Occipital lobe (tissue), 1 donor: ENCODE measurements at regions not wholly inside any gene's neighbourhood (a gene's known extent, or its start where the extent isn't known, plus 50 kb on each side); places are given as distances from the start of the nearest gene placed in this dataset.

Source experiments
- DNase-seq: peaks from one replicate; lab custom pipeline; 2025; lab: John Stamatoyannopoulos, UW

DNA sequence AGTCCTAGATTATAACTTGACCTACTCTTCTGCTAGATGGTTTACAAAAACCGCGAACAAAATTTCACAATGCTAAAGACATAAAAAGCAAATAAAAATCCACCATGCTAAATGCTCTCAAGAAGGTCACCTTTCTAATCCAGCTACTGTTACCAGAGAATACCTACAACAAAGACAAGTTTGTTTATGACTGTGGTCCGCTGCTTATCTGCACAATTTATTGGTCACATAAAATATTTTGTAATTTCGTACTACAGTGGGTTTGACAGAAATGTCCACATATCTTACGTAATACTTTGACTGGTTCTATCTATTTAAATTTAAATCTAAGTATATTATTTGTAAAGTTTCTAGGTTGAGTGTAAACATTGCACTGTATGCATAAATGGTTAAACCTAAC, 257.6 kb upstream of the ZNF608 start:
- DNase-seq: no peak

DNA sequence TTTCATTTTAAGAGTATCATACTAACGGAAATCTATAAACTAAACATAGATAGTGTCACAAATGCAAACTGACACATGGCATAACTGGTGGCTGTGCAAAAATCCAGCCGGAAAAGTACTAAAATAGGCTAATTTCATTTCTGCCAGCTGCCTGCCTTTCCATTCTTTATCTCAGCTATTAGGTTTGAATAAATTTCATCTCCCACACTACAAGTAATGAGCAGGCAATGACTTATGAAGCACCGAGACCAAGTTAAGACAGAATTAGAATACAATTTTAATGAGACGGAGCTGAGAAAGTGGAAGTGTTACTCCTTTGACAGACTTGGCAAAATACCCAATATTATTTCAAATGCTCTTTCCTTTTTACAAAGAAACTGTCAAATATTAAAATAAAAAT, 258.8 kb upstream of the ZNF608 start:
- no peak for DNase-seq

DNA sequence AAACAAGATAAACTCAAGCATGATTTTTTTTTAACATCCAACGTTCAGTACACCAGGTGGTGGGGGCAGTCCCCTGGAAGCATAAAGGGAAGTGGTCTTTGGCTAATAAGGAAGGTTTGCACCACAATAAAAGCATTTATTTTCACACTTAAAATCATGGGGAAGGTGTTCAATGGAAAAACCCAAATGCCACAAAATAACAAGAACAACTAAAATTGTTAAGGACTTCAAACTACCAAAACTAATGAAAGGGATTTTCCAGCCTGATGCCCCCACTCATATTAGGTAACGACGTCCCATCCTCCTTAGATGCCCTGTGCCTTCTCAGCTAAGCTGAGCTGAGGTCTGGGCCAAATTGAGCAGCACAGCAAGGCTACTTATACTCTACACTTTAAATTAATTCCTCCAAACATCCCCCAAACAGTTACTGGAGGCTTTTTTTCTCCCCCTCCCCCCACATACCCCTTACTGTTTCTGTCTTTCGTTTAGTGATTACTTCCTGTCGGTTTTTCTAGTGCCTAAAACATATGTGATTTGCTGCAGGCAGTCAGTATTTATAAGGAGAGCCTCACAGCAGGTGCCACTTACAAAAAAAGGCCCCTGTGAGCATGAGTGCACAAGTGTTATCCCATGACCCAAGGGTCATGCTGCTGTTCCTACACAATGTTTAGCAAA, 259.7 kb upstream of the ZNF608 start:
- no peak for DNase-seq

DNA sequence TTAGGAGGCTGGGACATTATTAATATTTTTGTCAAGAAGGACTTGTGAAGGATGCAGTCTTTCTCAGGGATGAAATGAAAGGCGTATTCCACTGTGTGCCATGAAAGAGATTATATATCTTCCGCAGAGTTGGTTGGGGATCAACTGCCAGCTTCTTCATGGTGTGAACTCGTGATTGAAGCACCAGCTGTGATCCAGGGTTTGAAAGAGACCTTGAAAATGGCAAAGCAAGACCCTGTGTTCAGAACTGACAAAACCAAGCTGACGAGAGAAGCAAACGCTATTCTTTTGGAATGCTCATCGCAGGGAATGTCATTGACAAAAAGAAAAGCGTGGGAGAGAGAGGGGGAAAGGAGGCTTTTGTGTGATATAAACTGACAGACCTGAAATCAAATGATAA, 263.9 kb upstream of the ZNF608 start:
- no peak for DNase-seq

DNA sequence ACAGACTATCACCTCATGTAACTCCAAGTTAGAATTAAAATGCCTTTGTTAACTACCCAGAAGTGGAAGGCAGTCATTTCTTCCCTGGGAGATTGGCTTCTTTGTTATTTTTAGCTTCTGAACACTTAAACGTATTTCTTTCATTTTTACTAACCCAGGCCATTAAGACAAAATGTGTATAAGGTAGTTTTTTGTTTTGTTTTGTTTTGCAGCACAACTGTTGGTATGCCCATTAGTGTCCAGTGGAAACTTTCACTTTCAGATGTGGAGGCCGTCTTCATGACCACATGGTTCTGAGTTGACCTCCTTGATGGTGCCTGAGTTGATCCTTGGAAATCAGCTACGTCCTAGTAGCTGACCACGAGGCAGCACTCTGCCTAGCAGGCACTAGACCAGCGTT, 264.6 kb upstream of the ZNF608 start:
- no peak for DNase-seq

DNA sequence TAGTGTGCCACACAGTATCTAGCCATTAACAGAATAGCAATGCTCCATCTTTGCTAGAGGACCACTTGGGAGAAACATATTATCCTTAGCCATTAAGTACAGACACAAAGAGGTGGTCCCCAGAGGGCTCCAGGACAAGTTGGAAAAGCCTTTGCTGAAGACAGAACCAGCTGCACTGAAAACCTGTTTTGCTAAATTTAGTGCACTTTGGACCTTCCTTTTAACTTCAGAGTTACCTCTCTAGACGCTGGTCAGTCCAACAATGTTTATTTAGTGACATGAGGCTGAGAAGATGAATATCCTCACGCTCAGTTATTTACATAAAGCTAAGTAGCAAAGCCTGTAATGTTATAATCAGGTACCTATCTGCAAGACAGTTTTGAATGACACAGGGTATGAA, 265.0 kb upstream of the ZNF608 start:
- DNase-seq: no peak

DNA sequence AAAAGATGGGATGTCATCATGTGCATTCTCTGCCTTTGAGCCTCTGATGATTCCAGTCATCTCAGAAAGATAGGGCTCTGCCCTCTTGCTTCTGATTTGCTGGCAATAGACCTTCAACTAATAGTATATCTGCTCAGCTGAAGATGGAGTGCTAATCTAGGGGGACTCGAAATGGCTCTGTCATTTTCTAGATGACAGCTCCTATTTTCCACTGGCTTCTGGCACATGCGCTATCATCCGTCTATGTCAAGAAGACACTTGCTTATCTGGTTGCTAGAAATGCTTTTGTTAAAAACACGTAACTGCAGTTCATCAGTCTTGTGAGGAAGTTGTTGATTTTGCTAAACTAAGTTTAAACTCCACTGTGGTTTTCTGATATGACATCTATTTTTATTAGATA, 265.5 kb upstream of the ZNF608 start:
- no peak for DNase-seq

DNA sequence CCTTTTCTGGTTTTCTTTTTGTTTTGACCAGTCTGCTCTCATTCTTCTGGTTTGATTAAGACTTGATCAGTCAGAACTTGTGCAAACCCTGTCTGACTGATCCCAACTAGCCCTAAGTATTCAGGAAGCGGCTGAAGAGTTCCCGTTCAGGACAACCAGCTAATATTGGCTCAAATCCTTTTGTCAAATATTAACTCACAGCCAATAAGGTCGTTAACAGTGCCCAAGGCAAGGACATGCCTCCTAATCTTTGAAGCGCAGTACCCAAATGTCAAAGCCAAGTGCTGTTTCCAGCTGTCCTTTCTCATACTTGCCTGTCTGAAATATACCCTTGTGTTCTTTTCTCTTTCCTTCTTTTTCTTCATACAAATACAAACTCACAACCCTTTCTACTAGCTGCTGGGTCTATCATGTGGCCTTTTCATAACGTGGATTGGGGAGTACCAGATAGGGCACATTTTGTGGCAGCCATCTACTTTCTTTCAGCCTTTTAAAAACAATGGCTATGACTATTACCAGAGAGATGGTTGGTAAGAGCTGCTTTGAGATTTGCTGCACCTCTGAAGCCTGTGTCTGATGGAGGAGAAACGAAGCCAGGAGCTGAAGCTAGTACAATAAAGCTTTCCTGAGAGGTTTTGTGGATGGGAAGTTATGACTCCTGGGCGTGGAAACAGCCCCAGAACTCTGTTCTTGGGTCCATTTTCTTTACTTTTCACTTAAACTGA, 266.4 kb upstream of the ZNF608 start:
- no peak for DNase-seq

DNA sequence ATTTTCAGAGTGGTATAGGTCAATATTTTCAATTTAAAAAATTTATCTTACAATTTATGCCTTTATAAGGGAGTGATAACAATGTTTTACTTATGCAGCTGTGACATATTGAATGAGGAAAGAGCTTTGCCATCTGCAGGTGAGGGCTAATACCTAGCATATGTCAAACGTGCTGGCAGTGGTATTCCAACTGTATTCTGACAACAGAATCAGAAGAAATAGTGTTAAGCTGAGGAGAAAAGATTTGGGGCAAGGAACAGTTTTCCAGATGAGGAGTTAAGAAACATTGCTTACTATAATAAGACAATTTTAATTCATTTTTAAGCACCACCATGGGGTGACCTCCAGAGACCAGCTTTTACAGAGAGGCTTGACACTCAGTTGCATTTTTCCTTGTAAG, 267.8 kb upstream of the ZNF608 start:
- DNase-seq: no peak

DNA sequence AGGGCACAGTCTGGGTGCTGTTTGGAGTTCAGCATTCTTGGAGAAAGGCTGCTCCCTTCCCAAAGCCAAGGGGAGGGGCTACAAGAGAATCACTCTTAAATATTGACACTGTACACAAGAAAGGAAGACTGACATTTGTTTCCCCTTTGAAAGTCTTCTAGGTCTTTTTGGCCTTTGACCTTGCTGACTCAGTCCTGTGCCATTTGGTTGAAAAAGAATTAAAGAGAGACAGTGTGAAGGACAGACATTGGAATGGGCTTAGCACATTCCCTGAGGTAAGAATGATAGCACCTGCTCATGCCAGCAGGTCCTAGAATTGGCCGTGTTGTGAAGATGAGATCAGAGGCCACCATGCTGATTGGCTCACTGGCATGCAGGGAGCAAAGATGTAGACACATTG, 271.4 kb upstream of the ZNF608 start:
- DNase-seq: no peak

DNA sequence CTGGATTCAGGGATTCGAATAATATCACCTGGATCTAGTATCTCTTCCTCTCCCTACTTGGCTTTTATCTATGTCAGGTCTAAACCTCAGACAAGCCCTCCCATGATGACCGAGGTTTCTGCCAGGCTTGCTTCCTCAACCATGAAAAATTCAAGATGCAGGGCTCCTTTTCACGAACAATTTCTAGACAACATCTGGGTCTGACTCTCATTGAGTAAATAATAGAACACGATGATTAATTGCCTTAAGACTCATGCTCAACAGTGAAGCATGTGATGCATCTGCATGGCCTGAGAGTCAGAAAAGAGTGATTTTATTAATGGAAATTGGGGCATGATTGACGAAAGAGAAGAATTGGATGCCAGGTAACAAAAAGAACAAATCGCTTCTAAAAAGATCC, 277.2 kb upstream of the ZNF608 start:
- DNase-seq: no peak

DNA sequence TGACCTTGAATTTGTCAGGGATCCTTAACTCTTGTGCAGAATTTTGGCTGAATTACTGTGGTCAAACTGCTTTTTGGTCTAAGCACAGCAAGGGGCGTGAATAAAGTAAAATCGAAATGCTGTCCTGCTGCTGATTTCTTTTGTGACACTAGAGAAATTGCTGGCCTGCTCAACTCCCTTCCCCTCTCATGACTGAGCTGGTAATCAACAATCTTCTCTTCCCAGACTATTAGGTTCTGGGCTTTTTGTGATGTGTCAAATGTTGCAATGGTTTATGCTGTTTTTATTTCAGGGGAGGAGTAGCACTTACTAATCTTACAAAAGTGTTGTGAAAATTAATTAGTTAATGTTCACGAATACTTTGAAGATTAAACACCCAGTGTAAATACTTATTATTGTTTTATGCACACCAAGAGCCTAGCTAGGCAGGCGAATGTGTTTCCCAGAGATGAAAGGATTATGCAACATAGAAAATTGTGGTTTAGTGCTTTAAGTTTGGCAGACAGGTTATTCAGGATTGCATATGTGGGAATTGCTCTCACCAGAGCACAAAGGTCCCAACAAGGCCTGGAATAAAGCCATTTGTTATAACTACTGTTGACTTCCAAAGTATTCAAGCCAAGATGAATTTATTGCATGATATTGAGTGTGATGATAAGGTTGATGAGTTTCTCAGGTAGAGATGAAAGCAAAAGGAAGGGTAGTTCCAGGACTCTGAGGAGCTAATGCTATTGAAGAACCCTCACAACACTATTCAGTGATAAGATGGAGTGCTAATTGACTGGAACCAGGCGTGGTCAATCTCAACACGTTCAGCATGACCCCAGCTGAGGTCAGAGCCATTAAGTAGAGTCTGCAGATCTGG, 280.7 kb upstream of the ZNF608 start:
- DNase-seq: no peak

DNA sequence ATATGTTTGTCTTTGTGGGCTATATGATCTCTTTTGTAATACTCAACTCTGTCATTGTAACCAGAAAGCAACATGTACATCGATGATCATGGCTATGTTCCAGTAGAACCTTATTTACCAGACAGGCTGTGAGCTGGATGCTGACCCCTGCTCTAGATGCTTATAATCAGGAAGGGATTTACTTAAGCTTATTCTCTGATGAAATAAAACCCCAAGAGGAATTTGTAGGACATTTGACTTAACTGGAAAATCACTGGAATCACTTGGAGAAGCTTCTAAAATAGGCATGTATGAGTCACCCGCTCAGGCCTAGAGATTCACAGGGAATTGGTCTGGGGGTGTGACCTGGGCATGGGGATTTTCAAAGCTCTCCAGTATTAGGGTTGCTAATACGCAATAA, 285.8 kb upstream of the ZNF608 start:
- no peak for DNase-seq

DNA sequence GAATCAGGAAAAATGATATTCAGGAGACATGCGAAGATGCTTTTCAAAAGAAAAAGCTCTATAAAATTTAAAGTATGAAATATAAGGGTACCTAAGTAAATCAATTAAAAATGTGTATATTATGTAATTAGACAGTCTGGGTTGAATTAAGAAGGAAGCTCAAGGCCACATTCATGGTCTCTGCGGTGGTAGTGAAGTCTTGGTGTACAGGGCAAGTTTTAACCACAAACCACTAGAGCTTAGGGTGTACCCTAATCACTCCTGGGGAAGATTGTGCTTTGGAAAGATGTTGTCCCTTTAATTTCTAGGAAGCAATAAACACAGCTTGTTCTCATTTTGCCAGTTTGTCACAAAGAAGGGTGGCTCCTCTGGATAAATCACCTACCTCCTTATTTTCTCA, 287.2 kb upstream of the ZNF608 start:
- DNase-seq: no peak

DNA sequence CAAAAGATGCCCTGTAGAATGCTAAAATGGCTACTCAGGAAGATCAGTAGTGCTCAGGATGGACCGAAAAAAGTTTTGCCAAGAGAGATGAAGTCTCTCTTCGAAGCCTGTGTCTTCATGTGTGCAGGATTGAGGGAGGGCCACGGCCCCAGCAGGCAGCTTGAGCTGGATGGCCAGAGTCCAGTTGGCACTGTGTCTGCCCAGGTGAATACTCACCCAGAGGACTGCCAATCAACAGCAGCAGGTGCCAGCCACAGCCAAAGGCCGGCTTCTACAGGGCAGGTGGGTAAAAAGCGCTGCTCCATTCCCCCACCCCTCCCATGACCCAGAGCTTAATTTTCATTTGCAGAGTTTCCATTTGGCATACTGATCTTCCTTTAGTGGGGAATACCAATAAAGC, 287.9 kb upstream of the ZNF608 start:
- DNase-seq: no peak

DNA sequence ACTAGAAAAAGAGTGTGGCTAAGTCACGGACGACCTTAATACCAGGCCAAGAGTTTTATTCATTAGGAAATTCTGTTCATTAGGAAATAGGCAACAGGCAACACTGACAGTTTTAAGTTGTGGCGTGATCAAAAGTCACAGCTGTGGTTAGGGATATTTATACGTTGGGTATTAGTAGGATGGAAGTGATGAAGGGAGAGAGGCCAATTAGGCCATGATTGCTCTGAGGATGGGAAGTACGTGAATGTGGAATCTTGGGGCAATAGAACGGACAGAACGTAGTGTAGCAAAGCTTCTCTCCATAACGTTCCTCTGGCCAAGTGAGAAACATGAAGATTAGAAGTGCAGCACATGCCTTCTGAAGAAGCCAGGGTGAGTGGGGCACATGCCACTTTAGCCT, 290.1 kb upstream of the ZNF608 start:
- no peak for DNase-seq

DNA sequence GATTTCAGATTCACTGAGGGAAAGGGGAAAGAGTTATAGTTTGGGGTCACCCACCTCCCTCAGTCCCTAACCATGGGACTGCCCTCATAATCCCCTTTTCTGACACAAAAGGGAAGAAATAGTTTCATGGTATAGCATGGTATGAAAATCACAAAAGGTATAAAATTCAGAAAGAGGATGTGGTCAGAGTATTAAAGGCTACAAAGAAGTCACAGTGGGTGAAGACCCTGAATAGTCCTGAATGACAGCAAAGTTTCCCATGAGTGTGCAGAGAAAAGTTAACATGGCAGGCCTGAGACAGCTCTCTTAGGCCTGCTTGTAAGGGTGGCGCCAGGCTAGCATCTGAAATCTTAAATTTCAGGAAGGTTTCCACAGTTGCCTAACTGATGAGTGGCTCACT, 290.6 kb upstream of the ZNF608 start:
- DNase-seq: no peak

DNA sequence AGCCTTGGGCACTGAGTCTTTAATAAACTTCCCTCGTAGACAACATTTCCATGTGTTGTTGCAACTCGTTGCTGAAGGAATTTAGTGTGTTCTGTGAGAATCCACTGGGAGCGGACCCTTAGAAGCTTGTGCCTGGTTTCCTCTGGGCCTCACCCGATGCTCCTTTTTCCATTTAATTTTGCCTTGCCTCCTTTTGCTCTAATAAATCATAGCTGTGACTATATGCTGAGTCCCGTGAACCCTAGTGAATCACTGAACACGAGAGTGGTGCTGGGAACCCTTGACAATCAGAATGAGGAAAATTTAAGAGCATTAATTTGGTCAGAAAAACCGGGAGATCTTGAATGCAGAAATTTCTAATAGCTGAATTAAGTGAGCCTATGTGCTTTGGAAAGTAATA, 291.1 kb upstream of the ZNF608 start:
- no peak for DNase-seq

DNA sequence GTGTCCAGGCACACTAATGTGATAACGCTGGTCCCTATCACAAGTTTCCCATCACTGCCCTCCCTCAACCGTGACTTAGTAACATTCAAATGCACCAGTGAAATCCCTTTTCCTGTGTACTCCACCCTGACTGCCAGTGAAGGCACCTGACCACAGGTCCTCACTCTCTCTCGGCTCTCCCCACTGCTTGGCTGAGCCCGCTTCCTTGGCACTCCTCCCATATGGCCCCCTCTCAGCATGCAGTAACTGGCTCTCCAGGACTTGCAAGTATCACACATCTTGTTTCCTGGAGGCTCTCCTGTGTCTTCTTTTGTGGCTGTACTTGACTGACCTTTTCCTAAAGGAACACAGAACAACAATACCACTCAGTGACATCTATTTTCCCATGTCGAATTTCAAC, 292.0 kb upstream of the ZNF608 start:
- DNase-seq: no peak

DNA sequence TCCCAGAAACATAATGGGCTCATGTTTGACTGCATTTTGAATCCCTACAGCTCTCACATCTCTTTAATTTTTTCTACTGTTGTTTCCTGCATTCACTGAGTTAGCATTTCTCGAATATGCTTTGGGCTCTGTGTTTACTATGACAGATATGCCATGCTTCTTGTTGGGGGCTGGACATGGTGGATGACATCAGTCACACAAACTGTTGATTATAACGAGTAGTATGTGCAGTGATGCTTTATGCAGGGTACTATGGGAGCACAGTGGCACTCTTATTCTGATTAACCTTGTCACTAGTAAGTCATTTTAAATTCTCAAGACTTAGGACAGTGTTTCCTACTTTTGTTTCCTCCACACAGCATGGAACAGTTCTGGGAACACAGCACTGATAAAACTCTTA, 295.4 kb upstream of the ZNF608 start:
- DNase-seq: no peak

DNA sequence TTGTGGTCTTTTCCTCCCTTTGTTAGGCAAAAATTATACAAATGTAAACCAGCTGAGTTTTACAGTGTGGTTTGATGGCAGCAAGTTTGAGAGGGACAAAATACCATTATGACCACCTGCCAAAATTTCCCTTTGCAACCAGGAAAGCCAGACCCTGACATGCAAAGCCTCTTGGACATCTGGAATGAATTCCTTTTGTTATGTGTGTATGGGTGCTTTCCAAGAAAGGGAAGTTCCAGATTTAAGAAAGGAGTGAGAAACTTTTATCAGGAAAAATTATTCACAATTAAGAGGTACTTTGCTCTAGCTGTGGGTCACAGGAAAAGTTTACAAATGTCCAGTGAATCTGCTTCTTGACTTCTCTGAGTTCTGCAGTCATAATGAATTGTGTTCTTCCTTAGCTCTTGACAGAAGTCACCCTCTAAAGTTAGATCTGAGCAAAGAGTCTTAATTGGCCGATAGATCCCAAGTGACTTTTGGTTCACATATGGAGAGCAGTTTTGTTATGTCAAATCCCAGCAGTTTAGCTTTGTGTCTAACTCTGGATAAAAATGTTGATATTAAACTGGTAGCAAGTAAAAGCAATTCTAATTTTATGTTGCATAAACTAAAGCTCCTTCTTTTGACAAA, 295.9 kb upstream of the ZNF608 start:
- no peak for DNase-seq

DNA sequence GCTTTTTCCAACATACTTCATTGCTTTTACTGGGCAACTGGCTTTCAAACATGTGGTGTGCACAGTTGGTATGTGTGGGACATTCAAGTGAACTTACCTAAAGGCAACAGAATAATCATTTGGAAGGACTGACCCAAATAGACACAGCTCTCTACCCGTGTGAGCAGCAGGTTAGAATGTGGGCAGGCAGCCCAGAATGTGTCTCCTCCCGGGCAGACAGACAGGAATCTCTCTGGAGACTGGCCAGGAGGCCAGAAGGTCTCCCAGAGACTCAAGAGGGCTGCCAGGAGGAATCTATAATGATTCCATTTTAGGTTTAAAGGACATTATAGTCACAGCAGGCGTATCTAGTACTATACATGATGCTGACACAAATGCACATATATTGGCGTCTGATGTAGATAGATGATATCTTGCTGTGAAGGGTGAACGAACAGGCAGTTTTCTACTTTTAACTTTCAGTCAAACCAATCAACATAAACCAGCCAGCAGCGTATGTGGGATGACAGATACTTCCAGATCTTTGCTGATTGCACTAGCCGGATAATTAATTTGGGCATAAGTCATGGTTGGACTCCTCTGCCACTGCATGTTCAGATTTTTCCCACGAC, 297.4 kb upstream of the ZNF608 start:
- DNase-seq: no peak
